Mesenchymal stem cell (in vitro differentiated cells and primary cell): ENCODE measurements at regions not wholly inside any gene's neighbourhood (a gene's known extent, or its start where the extent isn't known, plus 50 kb on each side); places are given as distances from the start of the nearest gene placed in this dataset.

Experiments
- DNase-seq: peaks from one replicate; pipeline ENCODE4 v3.0.0-alpha.2; 2013
- H2AFZ ChIP-seq: one replicate; pipeline ENCODE4 v1.6.1; 2013; ENCODE audit warnings: low read depth, mild to moderate bottlenecking, control low read depth, inconsistent platforms, low read length, moderate library complexity
- H2AK5ac ChIP-seq: 2 replicates; pipeline ENCODE4 v1.6.1; 2013; ENCODE audit warnings: low read length, moderate library complexity, mild to moderate bottlenecking, inconsistent platforms; ENCODE audit not compliant: severe bottlenecking
- H2BK120ac ChIP-seq: one replicate; pipeline ENCODE4 v1.6.1; 2013; ENCODE audit warnings: low read depth, mild to moderate bottlenecking, inconsistent platforms, low read length, moderate library complexity
- H2BK12ac ChIP-seq, 2 experiments: one replicate each; pipeline ENCODE4 v1.6.1; 2013; ENCODE audit warnings: inconsistent platforms in 2 of 2, low read length in 2 of 2, mild to moderate bottlenecking in 2 of 2, moderate library complexity in 2 of 2, control low read depth in 1 of 2
- H2BK15ac ChIP-seq: one replicate; pipeline ENCODE4 v1.6.1; 2013; ENCODE audit warnings: mild to moderate bottlenecking, low read depth, inconsistent platforms; ENCODE audit not compliant: poor library complexity, severe bottlenecking
- H2BK5ac ChIP-seq: 2 replicates; pipeline ENCODE4 v1.6.1; 2013; ENCODE audit warnings: low read depth, mild to moderate bottlenecking, low read length, control low read depth, inconsistent platforms; ENCODE audit not compliant: poor library complexity, severe bottlenecking
- H3K14ac ChIP-seq, 2 experiments: one replicate each; pipeline ENCODE4 v1.6.1; 2013; ENCODE audit warnings: inconsistent platforms in 2 of 2, low read length in 2 of 2, control low read depth in 1 of 2, mild to moderate bottlenecking in 1 of 2, moderate library complexity in 1 of 2
- H3K18ac ChIP-seq, 2 experiments: one replicate each; pipeline ENCODE4 v1.6.1; 2013; ENCODE audit warnings: inconsistent platforms in 2 of 2, low read length in 2 of 2, control low read depth in 1 of 2, low read depth in 1 of 2, mild to moderate bottlenecking in 1 of 2
- H3K23ac ChIP-seq, 2 experiments: one replicate each; pipeline ENCODE4 v1.6.1; 2013; ENCODE audit warnings: inconsistent platforms in 2 of 2, low read length in 2 of 2, mild to moderate bottlenecking in 2 of 2, moderate library complexity in 2 of 2, control low read depth in 1 of 2
- H3K27ac ChIP-seq: 2 replicates; pipeline ENCODE4 v1.5.1; 2013; ENCODE audit warnings: mild to moderate bottlenecking, moderate library complexity, low read length, control low read depth, inconsistent platforms; ENCODE audit not compliant: poor library complexity, severe bottlenecking
- H3K27me3 ChIP-seq, 2 experiments: 2 replicates each; pipeline versions ENCODE4 v1.6.1 to v1.7.0; 2013; ENCODE audit warnings: low read length in 2 of 2, mild to moderate bottlenecking in 2 of 2, moderate library complexity in 2 of 2, control low read depth in 1 of 2, inconsistent platforms in 1 of 2; ENCODE audit not compliant: control insufficient read depth in 1 of 2, insufficient read depth in 1 of 2
- H3K36me3 ChIP-seq, 2 experiments: 2 replicates each; pipeline versions ENCODE4 v1.6.1 to v1.7.0; 2013; ENCODE audit warnings: low read length in 2 of 2, control low read depth in 1 of 2, inconsistent platforms in 1 of 2, low read depth in 1 of 2, mild to moderate bottlenecking in 1 of 2; ENCODE audit not compliant: insufficient read depth in 2 of 2, control insufficient read depth in 1 of 2
- H3K4ac ChIP-seq, 2 experiments: one replicate each; pipeline ENCODE4 v1.6.1; 2013; ENCODE audit warnings: inconsistent platforms in 2 of 2, low read length in 2 of 2, mild to moderate bottlenecking in 2 of 2, moderate library complexity in 2 of 2, control low read depth in 1 of 2, low read depth in 1 of 2
- H3K4me1 ChIP-seq: 2 replicates; pipeline ENCODE4 v1.6.1; 2013; ENCODE audit warnings: low read depth, low read length, control low read depth; ENCODE audit not compliant: control insufficient read depth, insufficient read depth
- H3K4me2 ChIP-seq: 2 replicates; pipeline ENCODE4 v1.6.1; 2013; ENCODE audit warnings: low read length, mild to moderate bottlenecking, inconsistent platforms; ENCODE audit not compliant: poor library complexity, severe bottlenecking
- H3K4me3 ChIP-seq, 2 experiments: 2 replicates each; pipeline versions ENCODE4 v1.5.1 to v1.7.0; 2013; ENCODE audit warnings: low read length in 2 of 2, mild to moderate bottlenecking in 2 of 2, control low read depth in 1 of 2, low read depth in 1 of 2; ENCODE audit not compliant: insufficient read depth in 1 of 2
- H3K79me1 ChIP-seq: replicated peaks from 2 replicates; pipeline ENCODE4 v1.6.1; 2013; ENCODE audit warnings: mild to moderate bottlenecking, control low read depth, low read length, inconsistent platforms; ENCODE audit not compliant: poor library complexity, severe bottlenecking
- H3K9ac ChIP-seq: 2 replicates; pipeline ENCODE4 v1.7.0; 2013; ENCODE audit warnings: mild to moderate bottlenecking, low read length, moderate library complexity
- H3K9me3 ChIP-seq: 2 replicates; pipeline ENCODE4 v1.7.0; 2013; ENCODE audit warnings: mild to moderate bottlenecking, low read length; ENCODE audit not compliant: control insufficient read depth
- H4K8ac ChIP-seq: one replicate; pipeline ENCODE4 v1.6.1; 2013; ENCODE audit warnings: inconsistent platforms, mild to moderate bottlenecking, low read length, moderate library complexity
- H4K91ac ChIP-seq: one replicate; pipeline ENCODE4 v1.6.1; 2013; ENCODE audit warnings: mild to moderate bottlenecking, low read length, inconsistent platforms
- WGBS: methylation state at CpG from one replicate; pipeline ENCODE4 v1.1.7; 2013; ENCODE audit warnings: mixed read lengths; 5-methylcytosine and 5-hydroxymethylcytosine counted together

DNA sequence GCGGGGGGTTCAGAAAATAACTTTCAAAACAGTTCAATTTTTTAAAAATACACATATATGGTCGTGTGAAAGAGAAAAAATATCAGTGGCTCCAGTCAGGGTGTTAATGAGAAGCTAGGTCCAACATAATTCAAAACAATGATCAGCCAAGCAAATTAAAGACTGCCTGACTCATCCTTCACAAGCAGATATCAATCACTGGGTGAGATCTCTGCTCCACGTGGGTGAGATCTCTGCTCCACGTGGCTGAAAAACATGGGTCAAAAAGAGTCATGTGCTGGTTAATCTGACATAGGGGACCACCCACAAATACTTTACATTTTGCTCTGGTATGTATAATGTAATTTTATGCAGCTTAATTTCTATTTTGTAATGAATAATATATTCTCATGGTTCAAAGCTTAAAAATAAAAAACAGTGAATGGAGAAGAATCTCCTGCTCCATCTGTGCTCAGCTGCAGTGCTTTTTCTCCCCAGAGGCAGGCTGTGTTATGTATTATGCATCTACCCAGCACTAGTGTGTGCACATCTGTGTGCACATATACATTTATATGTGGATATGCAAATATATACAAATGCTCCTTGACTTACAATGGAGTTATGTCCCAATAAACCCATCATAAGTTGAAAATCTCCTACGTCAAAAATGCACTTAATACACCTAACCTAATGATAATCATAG lies 93.1 kb upstream of the S1PR3 start:
- Histone ChIP-seq H2AK5ac (no peak overlapping the region), H2AFZ (no peak overlapping the region), H2BK5ac (no peak overlapping the region), H3K9me3 (no peaks in the 10 kb centered on the region), H4K8ac (no peak overlapping the region), H4K91ac (no peak overlapping the region), H3K79me1 (no peaks in the 10 kb centered on the region), H2BK12ac (no peak overlapping the region), H3K4me2 (peak overlapping the region; percentile 37), H3K9ac (no peak overlapping the region), H2BK120ac (no peak overlapping the region), H3K14ac (no peak overlapping the region), H2BK15ac (no peak overlapping the region), H3K27ac (peak overlapping the region; percentile 19), H3K4me1 (no peaks in the 10 kb centered on the region), H3K4ac (no peak overlapping the region), H3K4me3 (no peak overlapping the region), H3K23ac (no peak overlapping the region), H3K36me3 (no peaks in the 10 kb centered on the region), H3K18ac (no peak overlapping the region), H3K27me3 (no peaks in the 10 kb centered on the region)
- DNase-seq: no peak
- 69% methylated on average over 2 of the region's 5 CpGs for WGBS

DNA sequence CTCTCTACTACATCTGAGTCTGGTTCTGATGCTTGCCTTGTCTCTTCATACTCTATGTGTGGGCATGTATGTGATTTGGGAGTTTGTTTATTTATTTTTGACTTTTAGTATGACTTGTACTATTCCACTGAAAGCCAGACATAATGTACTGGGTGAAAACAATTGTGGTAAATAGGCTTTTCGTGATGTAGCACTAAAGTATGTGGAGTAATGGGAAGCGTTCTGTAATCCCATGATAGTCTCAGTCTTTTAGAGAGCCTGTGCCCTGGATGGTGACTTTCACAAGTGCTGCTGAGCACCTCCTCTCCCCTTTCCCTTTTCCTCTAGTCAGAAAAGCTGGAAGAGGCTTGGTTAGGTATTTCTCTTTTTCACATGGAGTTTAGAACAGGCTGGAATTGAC lies 85.8 kb upstream of the S1PR3 start:
- no peak overlapping the region for H2BK5ac ChIP-seq
- H4K8ac ChIP-seq: no peak overlapping the region
- no peak overlapping the region for H3K18ac ChIP-seq
- H3K4me3 ChIP-seq: no peak overlapping the region
- no peak overlapping the region for H2AK5ac ChIP-seq
- no peak overlapping the region for H2BK120ac ChIP-seq
- no peak overlapping the region for H2BK12ac ChIP-seq
- H2AFZ ChIP-seq: no peak overlapping the region
- H2BK15ac ChIP-seq: no peak overlapping the region
- no peak overlapping the region for H3K4me2 ChIP-seq
- no peak overlapping the region for H3K4ac ChIP-seq
- no peaks in the 10 kb centered on the region for H3K36me3 ChIP-seq
- no peaks in the 10 kb centered on the region for H3K9me3 ChIP-seq
- no peak for DNase-seq
- H3K27ac ChIP-seq: no peak overlapping the region
- no peak overlapping the region for H4K91ac ChIP-seq
- no peak overlapping the region for H3K14ac ChIP-seq
- H3K9ac ChIP-seq: no peak overlapping the region
- H3K79me1 ChIP-seq: no peaks in the 10 kb centered on the region
- no peaks in the 10 kb centered on the region for H3K27me3 ChIP-seq
- 68% methylated on average over 2 of the region's 2 CpGs for WGBS
- no peak overlapping the region for H3K23ac ChIP-seq
- H3K4me1 ChIP-seq: no peaks in the 10 kb centered on the region

- no peaks in the 10 kb centered on the region for H3K79me1 ChIP-seq
- H3K18ac ChIP-seq: no peak overlapping the region
- H3K23ac ChIP-seq: no peak overlapping the region
- WGBS: 99% methylated on average over 2 of the region's 2 CpGs
- H4K91ac ChIP-seq: no peak overlapping the region
- H3K4me3 ChIP-seq: no peak overlapping the region
- H2BK15ac ChIP-seq: no peak overlapping the region
- H3K4me1 ChIP-seq: no peaks in the 10 kb centered on the region
- H3K9me3 ChIP-seq: peaks cover 6% of the 10 kb centered on the region
- no peak for DNase-seq
- no peak overlapping the region for H2BK12ac ChIP-seq
- no peaks in the 10 kb centered on the region for H3K27me3 ChIP-seq
- H3K14ac ChIP-seq: no peak overlapping the region
- no peak overlapping the region for H2AK5ac ChIP-seq
- no peaks in the 10 kb centered on the region for H3K36me3 ChIP-seq
- no peak overlapping the region for H2BK5ac ChIP-seq
- no peak overlapping the region for H2AFZ ChIP-seq
- no peak overlapping the region for H3K27ac ChIP-seq
- H3K9ac ChIP-seq: no peak overlapping the region
- H4K8ac ChIP-seq: no peak overlapping the region
- no peak overlapping the region for H3K4me2 ChIP-seq
- H3K4ac ChIP-seq: no peak overlapping the region
- no peak overlapping the region for H2BK120ac ChIP-seq
Observed at GRCh38 chr9:88915916-88916315, 75.4 kb upstream of the S1PR3 start.

DNA sequence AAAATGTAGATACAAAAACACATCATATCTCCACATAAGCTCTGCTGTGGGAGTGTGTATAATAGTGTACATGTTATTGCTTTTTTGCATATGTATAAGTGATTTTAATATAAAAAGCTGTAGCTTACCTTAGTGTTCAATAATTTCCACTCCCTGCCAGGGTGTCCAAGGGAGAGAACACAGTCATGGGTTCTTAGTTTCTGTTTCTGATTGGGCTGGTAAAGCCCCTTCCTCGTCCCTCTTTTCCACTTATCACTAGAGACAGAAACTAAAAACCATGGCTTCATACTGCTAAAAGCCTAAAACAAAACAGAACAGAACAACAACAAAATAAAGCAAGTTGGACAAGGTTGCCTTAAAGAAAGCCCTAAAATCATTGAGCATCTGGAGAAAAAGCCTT lies 74.4 kb upstream of the S1PR3 start:
- Histone ChIP-seq H4K91ac (no peak overlapping the region), H3K9ac (no peak overlapping the region), H2AFZ (no peak overlapping the region), H3K4me1 (no peaks in the 10 kb centered on the region), H3K4me2 (no peak overlapping the region), H2BK120ac (no peak overlapping the region), H3K18ac (no peak overlapping the region), H4K8ac (no peak overlapping the region), H2BK5ac (no peak overlapping the region), H3K79me1 (no peaks in the 10 kb centered on the region), H3K4ac (no peak overlapping the region), H2BK15ac (no peak overlapping the region), H3K4me3 (no peak overlapping the region), H3K9me3 (peaks cover 6% of the 10 kb centered on the region), H3K36me3 (no peaks in the 10 kb centered on the region), H2BK12ac (no peak overlapping the region), H3K23ac (no peak overlapping the region), H3K27ac (no peak overlapping the region), H3K27me3 (no peaks in the 10 kb centered on the region), H3K14ac (no peak overlapping the region), H2AK5ac (no peak overlapping the region)
- 0% methylated on average over 1 of the region's 1 CpG for WGBS
- no peak for DNase-seq
